SK-N-SH (cell line): ENCODE measurements at regions not wholly inside any gene's neighbourhood (a gene's known extent, or its start where the extent isn't known, plus 50 kb on each side); places are given as distances from the start of the nearest gene placed in this dataset.

Source experiments
- EZH2phosphoT487 ChIP-seq: fragments of 200-600 bp; sonication (generic); IDR thresholded peaks from 2 replicates; pipeline ENCODE4 v1.6.1; 2017; ENCODE audit warnings: low read depth, mixed run types, mild to moderate bottlenecking, antibody characterized with exemption, moderate library complexity, borderline replicate concordance
- GABPA ChIP-seq: IDR thresholded peaks from 2 replicates; pipeline ENCODE4 v1.4.0; 2012; ENCODE audit warnings: low read depth, mild to moderate bottlenecking
- NFIC ChIP-seq: IDR thresholded peaks from 2 replicates; pipeline ENCODE4 v1.4.0; 2012; ENCODE audit warnings: borderline replicate concordance
- RAD21 ChIP-seq: IDR thresholded peaks from 2 replicates; pipeline ENCODE4 v1.6.1; 2012; ENCODE audit warnings: mild to moderate bottlenecking, low read length
- SMC3 ChIP-seq: IDR thresholded peaks from 2 replicates; pipeline ENCODE4 v1.6.1; 2012; ENCODE audit warnings: low read depth, low read length, improper control_type of control experiment
- TAF1 ChIP-seq: IDR thresholded peaks from 2 replicates; pipeline ENCODE4 v1.6.1; 2012; ENCODE audit warnings: low read depth, mild to moderate bottlenecking, low read length, moderate library complexity, borderline replicate concordance
- TF ChIP-seq, protein P1 (sequence below): fragments of 200-600 bp; sonication (generic); IDR thresholded peaks from 2 replicates; pipeline ENCODE4 v1.6.1; 2017; ENCODE audit warnings: antibody characterized with exemption, mild to moderate bottlenecking, moderate library complexity
- TF ChIP-seq, protein P2 (sequence below): IDR thresholded peaks from 2 replicates; pipeline ENCODE4 v1.6.1; 2012; ENCODE audit warnings: mild to moderate bottlenecking, low read depth, low read length, moderate library complexity
- TF ChIP-seq, protein P3 (sequence below): IDR thresholded peaks from 2 replicates; pipeline ENCODE4 v1.4.0; 2012; ENCODE audit warnings: low read depth, borderline replicate concordance
- TF ChIP-seq, protein P4 (sequence below): fragments of 150-350 bp; IDR thresholded peaks from 2 replicates; pipeline ENCODE4 v1.6.1; 2016; ENCODE audit warnings: mild to moderate bottlenecking, low read depth, low read length

DNA sequence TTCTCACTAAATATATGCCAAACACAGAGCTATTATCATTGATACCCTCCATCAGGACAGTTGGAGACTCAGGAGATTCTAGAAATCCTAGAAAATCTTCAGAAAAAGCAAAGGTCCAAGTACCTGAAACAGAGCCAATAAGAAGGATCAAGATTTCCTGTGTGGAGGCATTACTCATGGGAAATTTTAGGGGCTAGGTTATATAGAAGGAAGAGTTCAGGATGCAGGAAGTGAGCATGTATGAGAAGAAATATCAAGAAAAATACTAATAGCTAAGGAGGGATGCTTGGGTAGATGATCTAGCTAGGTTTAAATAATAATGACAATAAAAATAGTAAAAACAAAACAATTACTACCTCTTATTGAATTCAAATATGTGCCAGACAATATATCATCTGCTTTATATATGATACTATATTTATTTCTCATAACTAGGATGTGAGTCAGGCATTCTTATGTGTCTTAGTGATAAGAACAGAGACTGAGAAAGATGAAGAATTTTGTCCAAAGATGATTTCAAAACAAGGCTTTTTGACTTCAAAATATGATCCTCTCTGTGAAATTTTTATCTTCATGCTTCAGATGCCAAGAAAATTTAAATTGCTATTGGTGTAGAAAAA, 66.4 kb upstream of the HHIP start:
- TF ChIP-seq, protein P1, sequence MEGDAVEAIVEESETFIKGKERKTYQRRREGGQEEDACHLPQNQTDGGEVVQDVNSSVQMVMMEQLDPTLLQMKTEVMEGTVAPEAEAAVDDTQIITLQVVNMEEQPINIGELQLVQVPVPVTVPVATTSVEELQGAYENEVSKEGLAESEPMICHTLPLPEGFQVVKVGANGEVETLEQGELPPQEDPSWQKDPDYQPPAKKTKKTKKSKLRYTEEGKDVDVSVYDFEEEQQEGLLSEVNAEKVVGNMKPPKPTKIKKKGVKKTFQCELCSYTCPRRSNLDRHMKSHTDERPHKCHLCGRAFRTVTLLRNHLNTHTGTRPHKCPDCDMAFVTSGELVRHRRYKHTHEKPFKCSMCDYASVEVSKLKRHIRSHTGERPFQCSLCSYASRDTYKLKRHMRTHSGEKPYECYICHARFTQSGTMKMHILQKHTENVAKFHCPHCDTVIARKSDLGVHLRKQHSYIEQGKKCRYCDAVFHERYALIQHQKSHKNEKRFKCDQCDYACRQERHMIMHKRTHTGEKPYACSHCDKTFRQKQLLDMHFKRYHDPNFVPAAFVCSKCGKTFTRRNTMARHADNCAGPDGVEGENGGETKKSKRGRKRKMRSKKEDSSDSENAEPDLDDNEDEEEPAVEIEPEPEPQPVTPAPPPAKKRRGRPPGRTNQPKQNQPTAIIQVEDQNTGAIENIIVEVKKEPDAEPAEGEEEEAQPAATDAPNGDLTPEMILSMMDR = no peak
- TF ChIP-seq EZH2phosphoT487 = no peak
- TF ChIP-seq RAD21 = no peak
- TF ChIP-seq, protein P2, sequence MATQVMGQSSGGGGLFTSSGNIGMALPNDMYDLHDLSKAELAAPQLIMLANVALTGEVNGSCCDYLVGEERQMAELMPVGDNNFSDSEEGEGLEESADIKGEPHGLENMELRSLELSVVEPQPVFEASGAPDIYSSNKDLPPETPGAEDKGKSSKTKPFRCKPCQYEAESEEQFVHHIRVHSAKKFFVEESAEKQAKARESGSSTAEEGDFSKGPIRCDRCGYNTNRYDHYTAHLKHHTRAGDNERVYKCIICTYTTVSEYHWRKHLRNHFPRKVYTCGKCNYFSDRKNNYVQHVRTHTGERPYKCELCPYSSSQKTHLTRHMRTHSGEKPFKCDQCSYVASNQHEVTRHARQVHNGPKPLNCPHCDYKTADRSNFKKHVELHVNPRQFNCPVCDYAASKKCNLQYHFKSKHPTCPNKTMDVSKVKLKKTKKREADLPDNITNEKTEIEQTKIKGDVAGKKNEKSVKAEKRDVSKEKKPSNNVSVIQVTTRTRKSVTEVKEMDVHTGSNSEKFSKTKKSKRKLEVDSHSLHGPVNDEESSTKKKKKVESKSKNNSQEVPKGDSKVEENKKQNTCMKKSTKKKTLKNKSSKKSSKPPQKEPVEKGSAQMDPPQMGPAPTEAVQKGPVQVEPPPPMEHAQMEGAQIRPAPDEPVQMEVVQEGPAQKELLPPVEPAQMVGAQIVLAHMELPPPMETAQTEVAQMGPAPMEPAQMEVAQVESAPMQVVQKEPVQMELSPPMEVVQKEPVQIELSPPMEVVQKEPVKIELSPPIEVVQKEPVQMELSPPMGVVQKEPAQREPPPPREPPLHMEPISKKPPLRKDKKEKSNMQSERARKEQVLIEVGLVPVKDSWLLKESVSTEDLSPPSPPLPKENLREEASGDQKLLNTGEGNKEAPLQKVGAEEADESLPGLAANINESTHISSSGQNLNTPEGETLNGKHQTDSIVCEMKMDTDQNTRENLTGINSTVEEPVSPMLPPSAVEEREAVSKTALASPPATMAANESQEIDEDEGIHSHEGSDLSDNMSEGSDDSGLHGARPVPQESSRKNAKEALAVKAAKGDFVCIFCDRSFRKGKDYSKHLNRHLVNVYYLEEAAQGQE = no peak
- TF ChIP-seq TAF1 = no peak
- TF ChIP-seq, protein P3, sequence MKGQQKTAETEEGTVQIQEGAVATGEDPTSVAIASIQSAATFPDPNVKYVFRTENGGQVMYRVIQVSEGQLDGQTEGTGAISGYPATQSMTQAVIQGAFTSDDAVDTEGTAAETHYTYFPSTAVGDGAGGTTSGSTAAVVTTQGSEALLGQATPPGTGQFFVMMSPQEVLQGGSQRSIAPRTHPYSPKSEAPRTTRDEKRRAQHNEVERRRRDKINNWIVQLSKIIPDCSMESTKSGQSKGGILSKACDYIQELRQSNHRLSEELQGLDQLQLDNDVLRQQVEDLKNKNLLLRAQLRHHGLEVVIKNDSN = no peak
- TF ChIP-seq, protein P4, sequence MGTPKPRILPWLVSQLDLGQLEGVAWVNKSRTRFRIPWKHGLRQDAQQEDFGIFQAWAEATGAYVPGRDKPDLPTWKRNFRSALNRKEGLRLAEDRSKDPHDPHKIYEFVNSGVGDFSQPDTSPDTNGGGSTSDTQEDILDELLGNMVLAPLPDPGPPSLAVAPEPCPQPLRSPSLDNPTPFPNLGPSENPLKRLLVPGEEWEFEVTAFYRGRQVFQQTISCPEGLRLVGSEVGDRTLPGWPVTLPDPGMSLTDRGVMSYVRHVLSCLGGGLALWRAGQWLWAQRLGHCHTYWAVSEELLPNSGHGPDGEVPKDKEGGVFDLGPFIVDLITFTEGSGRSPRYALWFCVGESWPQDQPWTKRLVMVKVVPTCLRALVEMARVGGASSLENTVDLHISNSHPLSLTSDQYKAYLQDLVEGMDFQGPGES = no peak
- TF ChIP-seq NFIC = peak; percentile 72; the same call in 1 of the 2 replicates
- TF ChIP-seq SMC3 = no peak
- no peak for TF ChIP-seq GABPA
